ENCODE measurements at regions not wholly inside any gene's neighbourhood (a gene's known extent, or its start where the extent isn't known, plus 50 kb on each side); places are given as distances from the start of the nearest gene placed in this dataset.
"Not testable (repeated sequence)": the region's sequence is repeated elsewhere in the genome, so short reads cannot be mapped to it uniquely, and the experiment has no call there.

GRCh38 chr11:86145439-86146156, 76.7 kb upstream of the PICALM start:
- Histone ChIP-seq H3K36me3 (no peaks in the 10 kb centered on the region), H3K9me3 (no peaks in the 10 kb centered on the region), H3K4me1 (peaks cover under 1 to 51% of the 10 kb centered on the region in 2 donors), H3K27ac (no peak overlapping the region), H3K4me3 (no peak overlapping the region), H3K27me3 (no peaks in the 10 kb centered on the region)
- DNase-seq (peak in 1 of 4 donors; percentile 24), ATAC-seq (peak; percentile 66)
- intact Hi-C loops (cut with DNase I): no loop called here
- no peak for TF ChIP-seq CTCF (IDR thresholded peaks at IDR 0.05)

GRCh38 chr11:86144846-86145245, 76.0 kb upstream of the PICALM start:
- Histone ChIP-seq H3K4me3 (no peak overlapping the region), H3K4me1 (peaks cover 0 to 54% of the 10 kb centered on the region in 2 donors), H3K27ac (peak overlapping the region in 1 of 2 donors; percentile 86), H3K36me3 (no peaks in the 10 kb centered on the region), H3K9me3 (no peaks in the 10 kb centered on the region), H3K27me3 (no peaks in the 10 kb centered on the region)
- intact Hi-C loops (cut with DNase I): no loop called here
- DNase-seq (no peak), ATAC-seq (no peak)
- TF ChIP-seq CTCF (IDR thresholded peaks at IDR 0.05): no peak

- H3K36me3 ChIP-seq; H3K4me3 ChIP-seq; H3K9me3 ChIP-seq; DNase-seq; H3K27me3 ChIP-seq; ATAC-seq; intact Hi-C loops (cut with DNase I): not testable (repeated sequence)
- peaks cover 0 to 62% of the 10 kb centered on the region in 2 donors for H3K4me1 ChIP-seq
- peak overlapping the region in 1 of 2 donors; percentile 86 for H3K27ac ChIP-seq
These were observed 75.2 kb upstream of the PICALM start for GRCh38 chr11:86144087-86144486.

- no peak for TF ChIP-seq CTCF (IDR thresholded peaks at IDR 0.05)
- Histone ChIP-seq H3K4me1 (peaks cover 0 to 69% of the 10 kb centered on the region in 2 donors), H3K4me3 (no peak overlapping the region), H3K27me3 (no peaks in the 10 kb centered on the region), H3K27ac (peak overlapping the region in 1 of 2 donors; percentile 86), H3K36me3 (no peaks in the 10 kb centered on the region), H3K9me3 (no peaks in the 10 kb centered on the region)
- ATAC-seq (peak; percentile 52), DNase-seq (no peak)
- intact Hi-C loops (cut with DNase I): no loop called here
These were observed 74.5 kb upstream of the PICALM start for GRCh38 chr11:86143087-86144030.

GRCh38 chr11:86142170-86142569, 73.3 kb upstream of the PICALM start:
- Histone ChIP-seq H3K27me3 (no peaks in the 10 kb centered on the region), H3K4me3 (no peak overlapping the region), H3K9me3 (no peaks in the 10 kb centered on the region), H3K4me1 (peaks cover 0 to 80% of the 10 kb centered on the region in 2 donors), H3K36me3 (no peaks in the 10 kb centered on the region), H3K27ac (peak overlapping the region; percentile 20 to 86)
- intact Hi-C loops (cut with DNase I): no loop called here
- DNase-seq (no peak), ATAC-seq (no peak)
- no peak for TF ChIP-seq CTCF (IDR thresholded peaks at IDR 0.05)
